ENCODE measurements at regions not wholly inside any gene's neighbourhood (a gene's known extent, or its start where the extent isn't known, plus 50 kb on each side); places are given as distances from the start of the nearest gene placed in this dataset.
"Not testable (repeated sequence)": the region's sequence is repeated elsewhere in the genome, so short reads cannot be mapped to it uniquely, and the experiment has no call there.

GRCh38 chr21:14303731-14304488, 79.0 kb downstream of the HSPA13 start:
- H3K9ac ChIP-seq (ENCODE audit: low read length), result no peak overlapping the region
- H4K20me1 ChIP-seq (ENCODE audit: insufficient read depth, low read depth, low read length), result no peaks in the 10 kb centered on the region
- H3K79me2 ChIP-seq (ENCODE audit: low read length), result no peaks in the 10 kb centered on the region
- no peaks in the 10 kb centered on the region for H3K27me3 ChIP-seq (ENCODE audit: low read length)
- H3K4me2 ChIP-seq (ENCODE audit: low read depth, low read length, poor library complexity, severe bottlenecking), result no peak overlapping the region
- H2AFZ ChIP-seq (ENCODE audit: low read length), result no peak overlapping the region
- no peaks in the 10 kb centered on the region for H3K4me1 ChIP-seq (ENCODE audit: low read length)
- DNase-seq, result no peak
- H3K27ac ChIP-seq (ENCODE audit: low read length), result no peak overlapping the region
- H3K9me2 ChIP-seq (replicated peaks; ENCODE audit: insufficient read depth, low read length), result no peaks in the 10 kb centered on the region
- H3K36me3 ChIP-seq (ENCODE audit: insufficient read depth, low read length), result no peaks in the 10 kb centered on the region
- H3K9me3 ChIP-seq (ENCODE audit: low read length), result no peaks in the 10 kb centered on the region
- H3K4me3 ChIP-seq (ENCODE audit: low read length), result no peak overlapping the region

GRCh38 chr21:14300074-14300473, 82.9 kb downstream of the HSPA13 start:
- no peaks in the 10 kb centered on the region for H4K20me1 ChIP-seq (ENCODE audit: insufficient read depth, low read depth, low read length)
- no peak overlapping the region for H3K4me3 ChIP-seq (ENCODE audit: low read length)
- no peak overlapping the region for H3K9ac ChIP-seq (ENCODE audit: low read length)
- H3K27me3 ChIP-seq (ENCODE audit: low read length), result no peaks in the 10 kb centered on the region
- no peak overlapping the region for H2AFZ ChIP-seq (ENCODE audit: low read length)
- H3K27ac ChIP-seq (ENCODE audit: low read length), result no peak overlapping the region
- no peaks in the 10 kb centered on the region for H3K4me1 ChIP-seq (ENCODE audit: low read length)
- H3K4me2 ChIP-seq (ENCODE audit: low read depth, low read length, poor library complexity, severe bottlenecking), result no peak overlapping the region
- no peak for DNase-seq
- 0 out of 2 replicates have a peak, but pooled peaks cover 4% of the 10 kb centered on the region for H3K9me3 ChIP-seq (ENCODE audit: low read length)
- no peaks in the 10 kb centered on the region for H3K79me2 ChIP-seq (ENCODE audit: low read length)
- no peaks in the 10 kb centered on the region for H3K36me3 ChIP-seq (ENCODE audit: insufficient read depth, low read length)
- H3K9me2 ChIP-seq (replicated peaks; ENCODE audit: insufficient read depth, low read length), result no peaks in the 10 kb centered on the region

- no peaks in the 10 kb centered on the region for H3K36me3 ChIP-seq (ENCODE audit: insufficient read depth, low read length)
- no peaks in the 10 kb centered on the region for H3K4me1 ChIP-seq (ENCODE audit: low read length)
- no peaks in the 10 kb centered on the region for H3K79me2 ChIP-seq (ENCODE audit: low read length)
- no peak for DNase-seq
- H3K27ac ChIP-seq (ENCODE audit: low read length), result no peak overlapping the region
- no peaks in the 10 kb centered on the region for H3K9me3 ChIP-seq (ENCODE audit: low read length)
- no peak overlapping the region for H3K4me2 ChIP-seq (ENCODE audit: low read depth, low read length, poor library complexity, severe bottlenecking)
- H3K4me3 ChIP-seq (ENCODE audit: low read length), result no peak overlapping the region
- H3K9me2 ChIP-seq (replicated peaks; ENCODE audit: insufficient read depth, low read length), result no peaks in the 10 kb centered on the region
- H3K9ac ChIP-seq (ENCODE audit: low read length), result no peak overlapping the region
- no peak overlapping the region for H2AFZ ChIP-seq (ENCODE audit: low read length)
- H4K20me1 ChIP-seq (ENCODE audit: insufficient read depth, low read depth, low read length), result no peaks in the 10 kb centered on the region
- H3K27me3 ChIP-seq (ENCODE audit: low read length), result no peaks in the 10 kb centered on the region
Measured at GRCh38 chr21:14290576-14290975, 74.6 kb downstream of the RBM11 start.

GRCh38 chr21:14288922-14289321, 73.0 kb downstream of the RBM11 start:
- Histone ChIP-seq H3K9me3 (ENCODE audit: low read length) (no peaks in the 10 kb centered on the region), H2AFZ (ENCODE audit: low read length) (no peak overlapping the region), H3K4me3 (ENCODE audit: low read length) (no peak overlapping the region), H3K27me3 (ENCODE audit: low read length) (no peaks in the 10 kb centered on the region), H3K4me2 (ENCODE audit: low read depth, low read length, poor library complexity, severe bottlenecking) (no peak overlapping the region), H3K4me1 (ENCODE audit: low read length) (no peaks in the 10 kb centered on the region), H4K20me1 (ENCODE audit: insufficient read depth, low read depth, low read length) (no peaks in the 10 kb centered on the region), H3K36me3 (ENCODE audit: insufficient read depth, low read length) (no peaks in the 10 kb centered on the region), H3K27ac (ENCODE audit: low read length) (no peak overlapping the region), H3K79me2 (ENCODE audit: low read length) (no peaks in the 10 kb centered on the region), H3K9me2 (replicated peaks; ENCODE audit: insufficient read depth, low read length) (no peaks in the 10 kb centered on the region), H3K9ac (ENCODE audit: low read length) (no peak overlapping the region)
- DNase-seq, result no peak

- H3K4me2 ChIP-seq (ENCODE audit: low read depth, low read length, poor library complexity, severe bottlenecking), result no peak overlapping the region
- DNase-seq, result no peak
- no peaks in the 10 kb centered on the region for H3K9me2 ChIP-seq (replicated peaks; ENCODE audit: insufficient read depth, low read length)
- H2AFZ ChIP-seq (ENCODE audit: low read length), result no peak overlapping the region
- no peak overlapping the region for H3K4me3 ChIP-seq (ENCODE audit: low read length)
- no peaks in the 10 kb centered on the region for H3K79me2 ChIP-seq (ENCODE audit: low read length)
- H3K9ac ChIP-seq (ENCODE audit: low read length), result no peak overlapping the region
- H4K20me1 ChIP-seq (ENCODE audit: insufficient read depth, low read depth, low read length), result no peaks in the 10 kb centered on the region
- no peak overlapping the region for H3K27ac ChIP-seq (ENCODE audit: low read length)
- H3K9me3 ChIP-seq (ENCODE audit: low read length), result no peaks in the 10 kb centered on the region
- no peaks in the 10 kb centered on the region for H3K36me3 ChIP-seq (ENCODE audit: insufficient read depth, low read length)
- no peaks in the 10 kb centered on the region for H3K27me3 ChIP-seq (ENCODE audit: low read length)
- no peaks in the 10 kb centered on the region for H3K4me1 ChIP-seq (ENCODE audit: low read length)
Measured at GRCh38 chr21:14285147-14285761, 69.3 kb downstream of the RBM11 start.

GRCh38 chr21:14284481-14284880, 68.5 kb downstream of the RBM11 start:
- H3K9me2 ChIP-seq (replicated peaks; ENCODE audit: insufficient read depth, low read length), result no peaks in the 10 kb centered on the region
- H3K4me2 ChIP-seq (ENCODE audit: low read depth, low read length, poor library complexity, severe bottlenecking), result no peak overlapping the region
- no peak for DNase-seq
- no peak overlapping the region for H3K27ac ChIP-seq (ENCODE audit: low read length)
- H3K27me3 ChIP-seq (ENCODE audit: low read length), result no peaks in the 10 kb centered on the region
- no peak overlapping the region for H2AFZ ChIP-seq (ENCODE audit: low read length)
- no peaks in the 10 kb centered on the region for H4K20me1 ChIP-seq (ENCODE audit: insufficient read depth, low read depth, low read length)
- no peak overlapping the region for H3K9ac ChIP-seq (ENCODE audit: low read length)
- no peak overlapping the region for H3K4me3 ChIP-seq (ENCODE audit: low read length)
- H3K9me3 ChIP-seq (ENCODE audit: low read length), result no peaks in the 10 kb centered on the region
- no peaks in the 10 kb centered on the region for H3K79me2 ChIP-seq (ENCODE audit: low read length)
- H3K36me3 ChIP-seq (ENCODE audit: insufficient read depth, low read length), result no peaks in the 10 kb centered on the region
- no peaks in the 10 kb centered on the region for H3K4me1 ChIP-seq (ENCODE audit: low read length)

- DNase-seq; H3K27ac ChIP-seq (ENCODE audit: low read length); H3K36me3 ChIP-seq (ENCODE audit: insufficient read depth, low read length); H3K4me3 ChIP-seq (ENCODE audit: low read length); H3K27me3 ChIP-seq (ENCODE audit: low read length); H3K4me2 ChIP-seq (ENCODE audit: low read depth, low read length, poor library complexity, severe bottlenecking); H2AFZ ChIP-seq (ENCODE audit: low read length); H3K9ac ChIP-seq (ENCODE audit: low read length); H4K20me1 ChIP-seq (ENCODE audit: insufficient read depth, low read depth, low read length); H3K79me2 ChIP-seq (ENCODE audit: low read length); H3K9me3 ChIP-seq (ENCODE audit: low read length); H3K4me1 ChIP-seq (ENCODE audit: low read length); H3K9me2 ChIP-seq (replicated peaks; ENCODE audit: insufficient read depth, low read length): not testable (repeated sequence)
Measured at GRCh38 chr21:14281188-14281900, 65.4 kb downstream of the RBM11 start.

All from Karpas-422 (cell line).